Activated T-cell treated with anti-CD3 and anti-CD28 coated beads for 48 hours (primary cell): ENCODE measurements at regions not wholly inside any gene's neighbourhood (a gene's known extent, or its start where the extent isn't known, plus 50 kb on each side); places are given as distances from the start of the nearest gene placed in this dataset.

Experiments used
- DNase-seq: peaks from one replicate; pipeline ENCODE4 v3.0.0-alpha.2; 2020; ENCODE audit warnings: low read depth

GRCh38 chr5:89929173-89929572 lies 480.4 kb downstream of the CETN3 start:
- DNase-seq: no peak

- DNase-seq: no peak
Measured at GRCh38 chr5:89922161-89922560, 487.4 kb downstream of the CETN3 start.

GRCh38 chr5:89917112-89917511 lies 492.4 kb downstream of the CETN3 start:
- no peak for DNase-seq

GRCh38 chr5:89916131-89916530 lies 493.4 kb downstream of the CETN3 start:
- no peak for DNase-seq

GRCh38 chr5:89908876-89909275 lies 500.7 kb downstream of the CETN3 start:
- no peak for DNase-seq

GRCh38 chr5:89904442-89904841 lies 505.1 kb downstream of the CETN3 start:
- DNase-seq: no peak

- no peak for DNase-seq
Measured at GRCh38 chr5:89901983-89902382, 507.6 kb downstream of the CETN3 start.

- DNase-seq: no peak
Measured at GRCh38 chr5:89901346-89901745, 508.2 kb downstream of the CETN3 start.

GRCh38 chr5:89900346-89900745 lies 509.2 kb downstream of the CETN3 start:
- DNase-seq: no peak

GRCh38 chr5:89899559-89899958 lies 510.0 kb downstream of the CETN3 start:
- no peak for DNase-seq

GRCh38 chr5:89893546-89893945 lies 516.0 kb downstream of the CETN3 start:
- DNase-seq: no peak

GRCh38 chr5:89885670-89886069 lies 523.9 kb downstream of the CETN3 start:
- DNase-seq: no peak

- no peak for DNase-seq
Measured at GRCh38 chr5:89883967-89884366, 525.6 kb downstream of the CETN3 start.

- DNase-seq: no peak
Measured at GRCh38 chr5:89878140-89879132, 531.1 kb downstream of the CETN3 start.

GRCh38 chr5:89871906-89872305 lies 537.6 kb downstream of the CETN3 start:
- no peak for DNase-seq

GRCh38 chr5:89869346-89869745 lies 540.2 kb downstream of the CETN3 start:
- no peak for DNase-seq

GRCh38 chr5:89866410-89866809 lies 543.1 kb downstream of the CETN3 start:
- DNase-seq: no peak

GRCh38 chr5:89864941-89865340 lies 544.6 kb downstream of the CETN3 start:
- DNase-seq: no peak

GRCh38 chr5:89857790-89858189 lies 551.8 kb downstream of the CETN3 start:
- DNase-seq: no peak

GRCh38 chr5:89855417-89855816 lies 554.1 kb downstream of the CETN3 start:
- no peak for DNase-seq

GRCh38 chr5:89851911-89852310 lies 557.6 kb downstream of the CETN3 start:
- no peak for DNase-seq

GRCh38 chr5:89850513-89850865 lies 559.1 kb downstream of the CETN3 start:
- no peak for DNase-seq

GRCh38 chr5:89849830-89850512 lies 559.6 kb downstream of the CETN3 start:
- DNase-seq: no peak
